Thoracic aorta (tissue), 2 donors: ENCODE measurements at regions not wholly inside any gene's neighbourhood (a gene's known extent, or its start where the extent isn't known, plus 50 kb on each side); places are given as distances from the start of the nearest gene placed in this dataset.

Source experiments
- ATAC-seq: fragments of 150-250 bp; one replicate; pipeline ENCODE4 v1.8.0; 2017; ENCODE audit warnings: low read depth; ENCODE audit not compliant: insufficient number of reproducible peaks, low FRiP score
- DNase-seq: peaks from one replicate; pipeline ENCODE4 v3.0.0-alpha.2; 2020; ENCODE audit warnings: low spot score
- H3K27ac ChIP-seq, 2 donors: fragments of 200-600 bp; sonication (generic); 1 replicate in 1 of 2; 2 replicates in 1 of 2; pipeline ENCODE4 v1.5.1; 2016; ENCODE audit warnings: mild to moderate bottlenecking in 2 of 2, moderate library complexity in 2 of 2
- H3K27me3 ChIP-seq: fragments of 200-600 bp; sonication (generic); replicated peaks from 2 replicates; pipeline ENCODE4 v1.6.0; 2016; ENCODE audit warnings: mild to moderate bottlenecking; ENCODE audit not compliant: insufficient read depth
- H3K36me3 ChIP-seq: fragments of 200-600 bp; sonication (generic); one replicate; pipeline ENCODE4 v1.5.1; 2016
- H3K4me1 ChIP-seq, 2 donors: fragments of 200-600 bp; sonication (generic); 1 replicate in 1 of 2; 2 replicates in 1 of 2; pipeline versions ENCODE4 v1.5.1 to v1.6.0; 2016; ENCODE audit warnings: low read depth in 2 of 2, mild to moderate bottlenecking in 1 of 2; ENCODE audit not compliant: control insufficient read depth in 1 of 2
- H3K4me3 ChIP-seq: fragments of 200-600 bp; sonication (generic); 2 replicates; pipeline ENCODE4 v1.5.1; 2016; ENCODE audit warnings: mild to moderate bottlenecking
- H3K9me3 ChIP-seq: fragments of 200-600 bp; sonication (generic); 2 replicates; pipeline ENCODE4 v1.5.1; 2016
- TF ChIP-seq, protein P1 (sequence below): fragments of 200-600 bp; sonication (generic); IDR thresholded peaks from one replicate; pipeline ENCODE4 v1.5.1; 2019; ENCODE audit warnings: antibody characterized with exemption

- TF ChIP-seq, protein P1, sequence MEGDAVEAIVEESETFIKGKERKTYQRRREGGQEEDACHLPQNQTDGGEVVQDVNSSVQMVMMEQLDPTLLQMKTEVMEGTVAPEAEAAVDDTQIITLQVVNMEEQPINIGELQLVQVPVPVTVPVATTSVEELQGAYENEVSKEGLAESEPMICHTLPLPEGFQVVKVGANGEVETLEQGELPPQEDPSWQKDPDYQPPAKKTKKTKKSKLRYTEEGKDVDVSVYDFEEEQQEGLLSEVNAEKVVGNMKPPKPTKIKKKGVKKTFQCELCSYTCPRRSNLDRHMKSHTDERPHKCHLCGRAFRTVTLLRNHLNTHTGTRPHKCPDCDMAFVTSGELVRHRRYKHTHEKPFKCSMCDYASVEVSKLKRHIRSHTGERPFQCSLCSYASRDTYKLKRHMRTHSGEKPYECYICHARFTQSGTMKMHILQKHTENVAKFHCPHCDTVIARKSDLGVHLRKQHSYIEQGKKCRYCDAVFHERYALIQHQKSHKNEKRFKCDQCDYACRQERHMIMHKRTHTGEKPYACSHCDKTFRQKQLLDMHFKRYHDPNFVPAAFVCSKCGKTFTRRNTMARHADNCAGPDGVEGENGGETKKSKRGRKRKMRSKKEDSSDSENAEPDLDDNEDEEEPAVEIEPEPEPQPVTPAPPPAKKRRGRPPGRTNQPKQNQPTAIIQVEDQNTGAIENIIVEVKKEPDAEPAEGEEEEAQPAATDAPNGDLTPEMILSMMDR, result no peak
- H3K36me3 ChIP-seq, result no peaks in the 10 kb centered on the region
- no peak overlapping the region for H3K4me3 ChIP-seq
- ATAC-seq (no peak), DNase-seq (no peak)
- H3K27me3 ChIP-seq, result no peaks in the 10 kb centered on the region
- peaks cover 35 to 59% of the 10 kb centered on the region in 2 donors for H3K4me1 ChIP-seq
- H3K9me3 ChIP-seq, result no peaks in the 10 kb centered on the region
- peak overlapping the region in 1 of 2 donors; percentile 6 for H3K27ac ChIP-seq
Measured at GRCh38 chr4:17170131-17170530, 271.7 kb upstream of the LDB2 start.

- TF ChIP-seq, protein P1, result no peak
- Histone ChIP-seq H3K4me3 (no peak overlapping the region), H3K9me3 (no peaks in the 10 kb centered on the region)
Measured at GRCh38 chr4:17169699-17170098, 271.3 kb upstream of the LDB2 start.

GRCh38 chr4:17168571-17168970 lies 270.1 kb upstream of the LDB2 start:
- Histone ChIP-seq H3K27me3 (no peaks in the 10 kb centered on the region), H3K9me3 (no peaks in the 10 kb centered on the region), H3K4me3 (peak overlapping the region; percentile 25), H3K27ac (peak overlapping the region; percentile 11 to 14), H3K4me1 (peaks cover 35 to 62% of the 10 kb centered on the region in 2 donors), H3K36me3 (no peaks in the 10 kb centered on the region)
- ATAC-seq (peak; percentile 22), DNase-seq (no peak)
- TF ChIP-seq, protein P1, result no peak

More at GRCh38 chr4:17169699-17170098, 271.3 kb upstream of the LDB2 start:
- ATAC-seq (no peak), DNase-seq (no peak)
- no peaks in the 10 kb centered on the region for H3K36me3 ChIP-seq
- no peak overlapping the region for H3K27ac ChIP-seq
- H3K4me1 ChIP-seq, result peaks cover 35 to 62% of the 10 kb centered on the region in 2 donors
- no peaks in the 10 kb centered on the region for H3K27me3 ChIP-seq

- Histone ChIP-seq H3K27me3 (no peaks in the 10 kb centered on the region), H3K36me3 (no peaks in the 10 kb centered on the region), H3K4me3 (no peak overlapping the region), H3K27ac (peak overlapping the region; percentile 53 to 76), H3K9me3 (no peaks in the 10 kb centered on the region), H3K4me1 (peaks cover 35 to 62% of the 10 kb centered on the region in 2 donors)
- ATAC-seq (peak; percentile 85), DNase-seq (peak; percentile 2)
- TF ChIP-seq, protein P1, result no peak
Measured at GRCh38 chr4:17166954-17167353, 268.5 kb upstream of the LDB2 start.

- H3K9me3 ChIP-seq, result no peaks in the 10 kb centered on the region
- ATAC-seq (no peak), DNase-seq (no peak)
- no peak overlapping the region for H3K27ac ChIP-seq
- H3K36me3 ChIP-seq, result no peaks in the 10 kb centered on the region
- peaks cover 34 to 53% of the 10 kb centered on the region in 2 donors for H3K4me1 ChIP-seq
- H3K27me3 ChIP-seq, result no peaks in the 10 kb centered on the region
- TF ChIP-seq, protein P1, result no peak
- no peak overlapping the region for H3K4me3 ChIP-seq
Measured at GRCh38 chr4:17165286-17165685, 266.8 kb upstream of the LDB2 start.
